LNCAP (cell line): ENCODE measurements at regions not wholly inside any gene's neighbourhood (a gene's known extent, or its start where the extent isn't known, plus 50 kb on each side); places are given as distances from the start of the nearest gene placed in this dataset.

ENCODE experiments used
- TF ChIP-seq, protein P1 (sequence below): fragments of 450-650 bp; IDR thresholded peaks from 2 replicates; pipeline ENCODE4 v1.5.1; 2017; ENCODE audit warnings: mild to moderate bottlenecking

- TF ChIP-seq, protein P1, sequence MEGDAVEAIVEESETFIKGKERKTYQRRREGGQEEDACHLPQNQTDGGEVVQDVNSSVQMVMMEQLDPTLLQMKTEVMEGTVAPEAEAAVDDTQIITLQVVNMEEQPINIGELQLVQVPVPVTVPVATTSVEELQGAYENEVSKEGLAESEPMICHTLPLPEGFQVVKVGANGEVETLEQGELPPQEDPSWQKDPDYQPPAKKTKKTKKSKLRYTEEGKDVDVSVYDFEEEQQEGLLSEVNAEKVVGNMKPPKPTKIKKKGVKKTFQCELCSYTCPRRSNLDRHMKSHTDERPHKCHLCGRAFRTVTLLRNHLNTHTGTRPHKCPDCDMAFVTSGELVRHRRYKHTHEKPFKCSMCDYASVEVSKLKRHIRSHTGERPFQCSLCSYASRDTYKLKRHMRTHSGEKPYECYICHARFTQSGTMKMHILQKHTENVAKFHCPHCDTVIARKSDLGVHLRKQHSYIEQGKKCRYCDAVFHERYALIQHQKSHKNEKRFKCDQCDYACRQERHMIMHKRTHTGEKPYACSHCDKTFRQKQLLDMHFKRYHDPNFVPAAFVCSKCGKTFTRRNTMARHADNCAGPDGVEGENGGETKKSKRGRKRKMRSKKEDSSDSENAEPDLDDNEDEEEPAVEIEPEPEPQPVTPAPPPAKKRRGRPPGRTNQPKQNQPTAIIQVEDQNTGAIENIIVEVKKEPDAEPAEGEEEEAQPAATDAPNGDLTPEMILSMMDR = no peak
Measured at GRCh38 chr6:21883595-21884328, 290.2 kb downstream of the SOX4 start.

- TF ChIP-seq, protein P1 = no peak
Measured at GRCh38 chr6:21885111-21885510, 291.6 kb downstream of the SOX4 start.

DNA sequence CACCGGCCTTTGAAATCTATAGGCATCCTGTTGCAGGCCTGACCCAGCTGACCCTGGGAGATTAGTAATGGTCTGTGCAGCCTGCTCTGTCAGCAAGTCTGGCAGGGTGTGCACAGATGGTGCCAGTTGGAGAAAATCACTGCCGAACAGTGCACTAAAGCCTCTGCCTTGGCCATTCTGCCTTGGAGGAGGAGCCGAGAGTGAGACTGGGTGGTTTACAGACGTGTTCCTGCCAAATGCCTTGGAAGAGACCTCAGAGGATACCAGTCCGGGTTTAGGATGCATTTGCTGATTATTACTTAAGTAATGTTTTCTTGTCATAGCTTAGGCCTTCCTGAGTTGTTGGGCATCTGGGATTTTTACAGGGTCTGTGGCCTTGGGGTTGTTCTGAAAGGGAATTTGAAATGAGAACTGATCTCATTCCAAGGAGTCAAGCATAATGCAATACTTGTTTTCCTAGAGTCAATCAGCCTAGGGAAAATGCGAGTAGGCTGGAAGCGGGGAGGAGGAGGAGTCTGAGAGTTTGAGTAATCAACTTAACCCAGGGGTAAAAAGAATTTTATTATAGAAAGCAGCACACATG is 292.1 kb downstream of the SOX4 start:
- TF ChIP-seq, protein P1 = no peak

DNA sequence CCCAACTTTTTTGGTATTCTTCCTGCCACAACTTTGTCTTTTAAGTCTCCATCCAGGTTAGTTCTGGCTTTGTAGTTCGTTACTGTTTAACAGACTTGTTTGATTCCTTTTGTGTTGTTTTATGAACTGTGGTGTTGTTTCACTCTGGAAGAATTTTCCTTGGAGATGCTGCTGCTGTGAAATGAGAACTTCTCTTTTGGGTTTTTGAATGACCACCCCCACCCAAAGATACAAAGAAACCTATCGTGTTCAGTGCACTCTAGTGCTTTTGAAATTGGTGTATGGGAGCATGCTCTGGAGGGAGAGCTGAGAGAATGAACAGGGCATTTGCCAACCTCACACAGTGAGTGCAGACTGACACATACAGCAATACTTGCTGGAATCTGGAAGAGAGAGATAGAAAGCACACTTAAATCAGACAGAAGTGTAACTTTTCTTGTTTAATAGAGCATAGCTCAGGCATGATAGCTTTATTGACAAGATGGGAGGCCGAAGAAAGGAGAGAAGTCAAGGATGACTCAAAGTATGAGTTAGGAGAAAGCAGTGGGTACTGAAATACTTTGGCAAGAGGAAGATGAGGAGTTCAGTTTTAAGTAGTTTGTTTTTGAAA is 293.1 kb downstream of the SOX4 start:
- TF ChIP-seq, protein P1 = no peak

DNA sequence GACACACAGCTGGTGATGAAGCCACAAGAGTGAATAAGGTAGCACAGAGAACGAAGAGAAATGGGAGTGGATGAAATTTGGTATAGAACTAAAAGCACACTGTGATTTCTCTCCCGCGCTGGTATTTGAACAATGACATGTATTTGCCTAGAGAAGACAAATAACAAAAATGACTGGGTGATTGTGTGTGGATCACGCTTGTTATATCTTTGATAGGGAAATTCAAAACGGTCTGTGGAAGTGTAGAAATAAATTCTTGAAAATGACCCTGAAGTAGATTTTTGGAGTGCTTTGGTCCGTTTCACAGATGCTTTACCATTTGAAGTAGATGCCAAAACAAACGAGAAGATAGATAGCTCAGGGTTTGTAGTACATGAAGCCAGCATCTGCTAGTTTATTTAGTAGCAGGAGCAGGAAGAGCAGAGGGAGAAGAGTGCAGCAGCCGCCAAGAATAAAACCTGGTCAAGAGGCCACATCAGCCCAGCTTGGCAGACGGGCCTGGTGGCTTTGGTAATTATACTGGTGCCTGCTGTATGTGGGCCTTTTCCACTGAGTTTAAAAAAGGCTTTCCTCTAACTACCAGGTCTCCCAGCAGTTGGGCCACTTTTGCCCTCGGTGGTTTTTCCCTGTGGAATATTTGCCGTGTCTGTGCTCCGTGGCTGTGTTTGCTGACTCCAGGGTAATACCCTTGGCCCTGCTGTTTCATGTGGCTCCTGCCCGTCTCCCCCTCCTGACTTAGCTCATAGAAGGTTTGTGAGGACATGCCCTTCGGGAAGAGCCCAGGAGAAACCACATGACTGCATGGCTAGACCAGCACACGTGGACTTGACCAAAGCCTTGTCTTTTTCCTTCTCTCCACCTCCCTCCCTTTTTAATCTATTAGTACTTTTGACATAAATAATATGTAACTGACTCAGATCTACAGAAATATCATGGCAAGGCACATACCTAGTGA is 294.0 kb downstream of the SOX4 start:
- TF ChIP-seq, protein P1 = no peak

DNA sequence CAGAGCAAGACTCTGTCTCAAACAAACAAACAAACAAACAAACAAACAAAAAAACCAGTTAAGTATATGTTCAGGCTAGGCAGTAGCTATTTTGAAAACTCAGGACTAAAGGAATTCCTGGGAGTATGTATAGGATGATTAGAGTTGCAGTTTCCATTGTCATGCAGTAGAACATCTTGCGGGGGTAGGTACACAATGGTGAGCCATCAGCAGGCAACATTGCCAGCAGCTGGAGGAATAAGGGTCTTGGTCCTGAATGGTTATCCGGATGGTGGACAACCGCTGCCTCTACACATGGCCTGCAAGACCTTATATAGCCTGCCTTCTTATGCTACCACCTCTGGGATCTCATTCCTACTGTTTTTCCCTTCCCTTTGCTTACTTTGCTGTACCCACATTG is 297.5 kb downstream of the SOX4 start:
- TF ChIP-seq, protein P1 = no peak

DNA sequence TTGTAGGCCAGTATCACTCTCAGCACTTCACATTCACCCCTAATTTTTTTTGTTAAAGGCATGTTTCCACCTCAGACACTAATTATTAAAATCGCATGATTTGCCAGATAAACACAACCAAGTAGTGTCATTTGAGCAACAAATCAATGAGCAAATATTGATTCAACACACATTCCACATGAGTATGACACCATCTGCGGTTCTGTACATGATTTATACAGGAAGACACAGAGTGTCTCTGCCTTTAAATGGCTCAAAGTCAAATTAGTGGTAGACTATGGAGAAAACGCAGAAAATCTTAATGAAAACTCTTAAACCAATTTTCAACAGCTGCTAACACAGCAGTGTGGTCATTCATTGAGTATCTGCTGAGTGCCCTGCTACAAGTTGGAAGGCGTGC is 300.2 kb downstream of the SOX4 start:
- TF ChIP-seq, protein P1 = no peak
